ENCODE measurements at regions not wholly inside any gene's neighbourhood (a gene's known extent, or its start where the extent isn't known, plus 50 kb on each side); places are given as distances from the start of the nearest gene placed in this dataset.

DNA sequence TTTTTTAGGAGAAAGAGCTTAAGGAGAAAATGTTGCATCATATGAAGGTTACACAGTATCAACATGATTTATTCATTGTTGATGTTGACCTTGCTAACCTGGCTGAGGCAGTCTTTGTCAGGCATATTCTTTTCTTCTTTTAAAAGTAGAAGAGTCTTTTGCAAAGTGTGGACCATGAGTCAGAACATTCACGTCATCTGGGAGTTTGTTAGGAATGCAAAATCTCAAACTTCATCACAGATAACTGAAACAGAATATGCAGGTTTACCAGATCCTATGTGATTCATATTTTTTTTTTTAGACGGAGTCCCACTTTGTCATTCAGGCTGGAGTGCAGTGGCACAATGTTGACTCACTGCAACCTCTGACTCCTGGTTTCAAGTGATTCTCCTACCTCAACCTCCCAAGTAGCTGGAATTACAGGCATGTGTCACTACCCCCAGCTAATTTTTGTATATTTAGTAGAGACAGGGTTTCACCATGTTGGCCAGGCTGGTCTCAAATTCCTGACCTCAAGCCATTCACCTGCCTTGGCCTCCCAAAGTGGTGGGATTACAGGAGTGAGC, 530.4 kb upstream of the BTBD3 start:
- Histone ChIP-seq H3K23ac (ENCODE audit: insufficient read length) (no peak overlapping the region), H3K9ac (replicated peaks in 1 of 4; ENCODE audit: extremely low read depth in 1 of 4, low read depth in 3 of 4, low read length in 3 of 4) (no peak overlapping the region), H4K5ac (ENCODE audit: insufficient read length, low read depth, low read length) (no peak overlapping the region), H3K56ac (replicated peaks; ENCODE audit: insufficient read length, low read depth, low read length) (no peak overlapping the region), H3K14ac (ENCODE audit: insufficient read length) (no peak overlapping the region), H2BK120ac (replicated peaks; ENCODE audit: low read depth, low read length) (no peak overlapping the region), H3K18ac (ENCODE audit: extremely low read depth, low read length) (no peak overlapping the region), H3K27me3 (replicated peaks in 1 of 4; ENCODE audit: control insufficient read depth in 3 of 4, extremely low read depth in 1 of 4, insufficient read depth in 3 of 4, low read length in 3 of 4) (peaks cover 0 to 1% (median 0%) of the 10 kb centered on the region in 4 experiments; a peak in 1 of 7 replicates), H3K27ac (ENCODE audit: low read depth, low read length) (no peak overlapping the region), H3K4me3 (ENCODE audit: extremely low read depth in 1 of 4, insufficient read depth in 2 of 4, low read depth in 3 of 4, low read length in 4 of 4) (no peak overlapping the region), H3K36me3 (ENCODE audit: control insufficient read depth in 2 of 4, insufficient read depth in 4 of 4, low read length in 3 of 4) (no peaks in the 10 kb centered on the region; a peak in 1 of 8 replicates), H4K20me1 (replicated peaks in 1 of 2; ENCODE audit: control insufficient read depth in 1 of 2, insufficient read depth in 2 of 2, low read length in 2 of 2) (no peaks in the 10 kb centered on the region), H4K91ac (replicated peaks; ENCODE audit: insufficient read length, low read length) (no peak overlapping the region), H3K79me2 (ENCODE audit: control insufficient read depth in 1 of 2, insufficient read depth in 2 of 2, low read length in 2 of 2) (no peaks in the 10 kb centered on the region), H3K4ac (replicated peaks; ENCODE audit: insufficient read length, low read depth, low read length) (no peak overlapping the region), H3K23me2 (ENCODE audit: low read depth, low read length) (no peaks in the 10 kb centered on the region), H2AFZ (ENCODE audit: low read length) (no peak overlapping the region), H2AK5ac (ENCODE audit: low read depth, low read length) (no peak overlapping the region), H2BK12ac (ENCODE audit: low read depth, low read length) (no peak overlapping the region), H3K9me3 (ENCODE audit: insufficient read depth in 2 of 2, low read depth in 1 of 2, low read length in 1 of 2) (no peaks in the 10 kb centered on the region; a peak in 2 of 4 replicates), H3K79me1 (ENCODE audit: low read depth, low read length) (no peaks in the 10 kb centered on the region), H2BK5ac (ENCODE audit: low read depth, low read length) (no peak overlapping the region), H2BK20ac (ENCODE audit: low read length) (no peak overlapping the region), H4K8ac (ENCODE audit: extremely low read depth, insufficient read depth, low read length) (no peak overlapping the region), H3K4me1 (replicated peaks in 1 of 4; ENCODE audit: control insufficient read depth in 3 of 4, insufficient read depth in 4 of 4, low read length in 3 of 4) (no peaks in the 10 kb centered on the region), H3K4me2 (ENCODE audit: insufficient read depth in 1 of 2, low read depth in 2 of 2, low read length in 2 of 2) (no peak overlapping the region), H2BK15ac (ENCODE audit: low read length) (no peak overlapping the region)
- 95% methylated on average over 2 of the region's 2 CpGs; no CpG with 5 or more reads in 1 of the 2 experiments for WGBS, 2 experiments (ENCODE audit: extremely low coverage in 1 of 2, insufficient coverage in 1 of 2, insufficient read length in 1 of 2, insufficient replicate concordance in 2 of 2, low coverage in 1 of 2, low lambda C conversion rate in 2 of 2, missing lambda C conversion rate in 1 of 2)
- FAIRE-seq (no peak), DNase-seq (ENCODE audit: low read depth in 1 of 2, low spot score in 2 of 2) (no peak)
- ChIA-PET POLR2A (ENCODE audit: partially characterized antibody) (no interaction called here), CTCF (ENCODE audit: partially characterized antibody) (interaction anchor here (1.2 kb wide), 1 partner anchor 156 kb away, joined by 3 read pairs; no protein-coding TSS in a partner anchor)
- TF ChIP-seq, protein P1, sequence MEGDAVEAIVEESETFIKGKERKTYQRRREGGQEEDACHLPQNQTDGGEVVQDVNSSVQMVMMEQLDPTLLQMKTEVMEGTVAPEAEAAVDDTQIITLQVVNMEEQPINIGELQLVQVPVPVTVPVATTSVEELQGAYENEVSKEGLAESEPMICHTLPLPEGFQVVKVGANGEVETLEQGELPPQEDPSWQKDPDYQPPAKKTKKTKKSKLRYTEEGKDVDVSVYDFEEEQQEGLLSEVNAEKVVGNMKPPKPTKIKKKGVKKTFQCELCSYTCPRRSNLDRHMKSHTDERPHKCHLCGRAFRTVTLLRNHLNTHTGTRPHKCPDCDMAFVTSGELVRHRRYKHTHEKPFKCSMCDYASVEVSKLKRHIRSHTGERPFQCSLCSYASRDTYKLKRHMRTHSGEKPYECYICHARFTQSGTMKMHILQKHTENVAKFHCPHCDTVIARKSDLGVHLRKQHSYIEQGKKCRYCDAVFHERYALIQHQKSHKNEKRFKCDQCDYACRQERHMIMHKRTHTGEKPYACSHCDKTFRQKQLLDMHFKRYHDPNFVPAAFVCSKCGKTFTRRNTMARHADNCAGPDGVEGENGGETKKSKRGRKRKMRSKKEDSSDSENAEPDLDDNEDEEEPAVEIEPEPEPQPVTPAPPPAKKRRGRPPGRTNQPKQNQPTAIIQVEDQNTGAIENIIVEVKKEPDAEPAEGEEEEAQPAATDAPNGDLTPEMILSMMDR (IDR thresholded peaks at IDR 0.05; ENCODE audit: control extremely low read depth in 1 of 3, insufficient read depth in 1 of 3, low read depth in 1 of 3, low read length in 3 of 3) = no peak
- TF ChIP-seq EGR1 (IDR thresholded peaks at IDR 0.05; ENCODE audit: borderline replicate concordance, low read depth, low read length) (no peak), CBX5 (IDR thresholded peaks at IDR 0.05; ENCODE audit: low read depth, low read length) (no peak), ATF2 (IDR thresholded peaks at IDR 0.05; ENCODE audit: low read length) (no peak), MAFK (IDR thresholded peaks at IDR 0.05; ENCODE audit: low read depth, low read length) (no peak), BRCA1 (IDR thresholded peaks at IDR 0.05; ENCODE audit: low read depth, low read length) (no peak), SIX5 (IDR thresholded peaks at IDR 0.05; ENCODE audit: low read depth, low read length) (no peak), CHD1 (IDR thresholded peaks at IDR 0.05; ENCODE audit: low read depth, low read length) (no peak), RBBP5 (IDR thresholded peaks at IDR 0.05; ENCODE audit: borderline replicate concordance, low read depth, low read length) (no peak), TCF12 (IDR thresholded peaks at IDR 0.05; ENCODE audit: low read depth, low read length) (no peak)

All from H1 (cell line).